ENCODE measurements at regions not wholly inside any gene's neighbourhood (a gene's known extent, or its start where the extent isn't known, plus 50 kb on each side); places are given as distances from the start of the nearest gene placed in this dataset.

- no peak for TF ChIP-seq CTCF (tag by site-specific recombination; IDR thresholded peaks at IDR 0.05)
- TF ChIP-seq ZNF157 (tag by site-specific recombination; IDR thresholded peaks at IDR 0.05): no peak
- TF ChIP-seq ELK4 (IDR thresholded peaks at IDR 0.05; ENCODE audit: borderline replicate concordance, low read depth, low read length): no peak
- TF ChIP-seq PBX3 (CRISPR knock-in tag; IDR thresholded peaks at IDR 0.05): no peak
- no peak for TF ChIP-seq ZNF354C (tag by site-specific recombination; IDR thresholded peaks at IDR 0.05; ENCODE audit: borderline replicate concordance, low read depth)
- no peak for TF ChIP-seq ZSCAN18 (tag by site-specific recombination; IDR thresholded peaks at IDR 0.05)
- TF ChIP-seq OVOL3 (tag by site-specific recombination; IDR thresholded peaks at IDR 0.05): no peak
Observed at GRCh38 chr10:14384116-14384730, 53.5 kb upstream of the FRMD4A start.
